ENCODE measurements at regions not wholly inside any gene's neighbourhood (a gene's known extent, or its start where the extent isn't known, plus 50 kb on each side); places are given as distances from the start of the nearest gene placed in this dataset.

GRCh38 chr6:156190270-156190669 is 586.9 kb upstream of the ARID1B start:
- no peak for TF ChIP-seq MXI1 (conservative IDR thresholded peaks at IDR 0.05; ENCODE audit: poor library complexity, severe bottlenecking)
- TF ChIP-seq TAF1 (IDR thresholded peaks at IDR 0.05; ENCODE audit: low read depth) = no peak
- TF ChIP-seq EP300 (conservative IDR thresholded peaks at IDR 0.05; ENCODE audit: poor library complexity, severe bottlenecking) = no peak
- no peak for TF ChIP-seq EZH2 (IDR thresholded peaks at IDR 0.05; ENCODE audit: borderline replicate concordance, insufficient read depth, low read length, poor library complexity, severe bottlenecking)
- no peak overlapping the region for H2AFZ ChIP-seq (ENCODE audit: low read depth, low read length)
- no peaks in the 10 kb centered on the region for H3K79me2 ChIP-seq (replicated peaks; ENCODE audit: insufficient read depth, low read length)
- no peaks in the 10 kb centered on the region for H3K27me3 ChIP-seq (ENCODE audit: insufficient read depth, low read depth, low read length)
- no peak overlapping the region for H3K9ac ChIP-seq (ENCODE audit: low read length)
- no peaks in the 10 kb centered on the region for H3K36me3 ChIP-seq (ENCODE audit: insufficient read depth, low read length)
- no peak overlapping the region for H3K27ac ChIP-seq (ENCODE audit: low read length)
- no peaks in the 10 kb centered on the region for H3K9me2 ChIP-seq (ENCODE audit: insufficient read depth, low read length)
- H3K4me2 ChIP-seq (ENCODE audit: low read length) = no peak overlapping the region
- no peaks in the 10 kb centered on the region for H3K9me3 ChIP-seq (ENCODE audit: low read length)
- H4K20me1 ChIP-seq (ENCODE audit: insufficient read depth) = no peaks in the 10 kb centered on the region
- no peaks in the 10 kb centered on the region for H3F3A ChIP-seq (ENCODE audit: insufficient read depth, low read length, poor library complexity, severe bottlenecking)
- H3K4me3 ChIP-seq (ENCODE audit: low read length) = no peak overlapping the region

GRCh38 chr6:156189714-156190113 is 587.5 kb upstream of the ARID1B start:
- H3K36me3 ChIP-seq (ENCODE audit: insufficient read depth, low read length) = no peaks in the 10 kb centered on the region
- H3K4me2 ChIP-seq (ENCODE audit: low read length) = no peak overlapping the region
- no peaks in the 10 kb centered on the region for H3K27me3 ChIP-seq (ENCODE audit: insufficient read depth, low read depth, low read length)
- no peak overlapping the region for H3K9ac ChIP-seq (ENCODE audit: low read length)
- no peaks in the 10 kb centered on the region for H3K79me2 ChIP-seq (replicated peaks; ENCODE audit: insufficient read depth, low read length)
- no peak overlapping the region for H2AFZ ChIP-seq (ENCODE audit: low read depth, low read length)
- H3K27ac ChIP-seq (ENCODE audit: low read length) = no peak overlapping the region
- no peaks in the 10 kb centered on the region for H4K20me1 ChIP-seq (ENCODE audit: insufficient read depth)
- H3F3A ChIP-seq (ENCODE audit: insufficient read depth, low read length, poor library complexity, severe bottlenecking) = no peaks in the 10 kb centered on the region
- no peak overlapping the region for H3K4me3 ChIP-seq (ENCODE audit: low read length)
- H3K9me3 ChIP-seq (ENCODE audit: low read length) = no peaks in the 10 kb centered on the region
- no peaks in the 10 kb centered on the region for H3K9me2 ChIP-seq (ENCODE audit: insufficient read depth, low read length)
- no peak for TF ChIP-seq MXI1 (conservative IDR thresholded peaks at IDR 0.05; ENCODE audit: poor library complexity, severe bottlenecking)
- no peak for TF ChIP-seq RAD21 (conservative IDR thresholded peaks at IDR 0.05)
- no peak for TF ChIP-seq EZH2 (IDR thresholded peaks at IDR 0.05; ENCODE audit: borderline replicate concordance, insufficient read depth, low read length, poor library complexity, severe bottlenecking)
- TF ChIP-seq TAF1 (IDR thresholded peaks at IDR 0.05; ENCODE audit: low read depth) = no peak

GRCh38 chr6:156189195-156189594 is 588.0 kb upstream of the ARID1B start:
- H3K79me2 ChIP-seq (replicated peaks; ENCODE audit: insufficient read depth, low read length) = no peaks in the 10 kb centered on the region
- TF ChIP-seq TAF1 (IDR thresholded peaks at IDR 0.05; ENCODE audit: low read depth) (no peak), CTCF (IDR thresholded peaks at IDR 0.05; ENCODE audit: poor library complexity, severe bottlenecking) (no peak), EP300 (conservative IDR thresholded peaks at IDR 0.05; ENCODE audit: poor library complexity, severe bottlenecking) (no peak), SMC3 (conservative IDR thresholded peaks at IDR 0.05; ENCODE audit: poor library complexity) (no peak), EZH2 (IDR thresholded peaks at IDR 0.05; ENCODE audit: borderline replicate concordance, insufficient read depth, low read length, poor library complexity, severe bottlenecking) (no peak), POLR2AphosphoS5 (IDR thresholded peaks at IDR 0.05) (no peak), RAD21 (conservative IDR thresholded peaks at IDR 0.05) (no peak), REST (IDR thresholded peaks at IDR 0.05; ENCODE audit: borderline replicate concordance) (no peak), MXI1 (conservative IDR thresholded peaks at IDR 0.05; ENCODE audit: poor library complexity, severe bottlenecking) (no peak)

More at GRCh38 chr6:156189195-156189594, 588.0 kb upstream of the ARID1B start:
- no peak overlapping the region for H3K27ac ChIP-seq (ENCODE audit: low read length)
- H3K9ac ChIP-seq (ENCODE audit: low read length) = no peak overlapping the region
- no peaks in the 10 kb centered on the region for H3K9me3 ChIP-seq (ENCODE audit: low read length)
- no peaks in the 10 kb centered on the region for H3F3A ChIP-seq (ENCODE audit: insufficient read depth, low read length, poor library complexity, severe bottlenecking)
- H3K9me2 ChIP-seq (ENCODE audit: insufficient read depth, low read length) = no peaks in the 10 kb centered on the region
- no peak overlapping the region for H3K4me2 ChIP-seq (ENCODE audit: low read length)
- no peak overlapping the region for H3K4me3 ChIP-seq (ENCODE audit: low read length)
- H4K20me1 ChIP-seq (ENCODE audit: insufficient read depth) = no peaks in the 10 kb centered on the region
- H3K27me3 ChIP-seq (ENCODE audit: insufficient read depth, low read depth, low read length) = no peaks in the 10 kb centered on the region
- H2AFZ ChIP-seq (ENCODE audit: low read depth, low read length) = no peak overlapping the region
- H3K36me3 ChIP-seq (ENCODE audit: insufficient read depth, low read length) = no peaks in the 10 kb centered on the region

Data from neural cell (in vitro differentiated cells).